ENCODE measurements at regions not wholly inside any gene's neighbourhood (a gene's known extent, or its start where the extent isn't known, plus 50 kb on each side); places are given as distances from the start of the nearest gene placed in this dataset.

DNA sequence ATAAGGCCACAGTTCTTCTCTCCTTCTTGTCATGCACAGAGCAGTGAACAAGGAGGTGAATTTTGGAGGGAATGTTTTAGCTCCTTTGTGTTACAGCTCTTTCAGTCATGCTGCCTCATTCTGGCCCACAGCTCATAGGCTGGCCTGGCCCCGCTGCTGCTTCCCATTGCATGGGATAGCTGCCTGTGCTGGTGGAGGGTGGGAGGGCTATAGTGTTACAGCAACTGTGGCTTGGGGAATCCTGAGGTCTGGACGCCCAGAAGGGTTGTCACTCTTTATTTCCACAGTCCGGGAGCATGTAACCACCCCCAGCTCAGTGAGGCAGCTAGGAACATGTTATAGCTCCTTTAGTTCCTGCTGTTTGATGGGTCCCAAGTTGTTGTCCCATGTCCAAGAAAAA is 210.3 kb downstream of the AMY1C start:
- DNase-seq = no peak
- no peaks in the 10 kb centered on the region for H3K4me1 ChIP-seq (ENCODE audit: control insufficient read depth in 3 of 3, insufficient read depth in 2 of 3, low read depth in 1 of 3, low read length in 2 of 3)
- H3K9me3 ChIP-seq (ENCODE audit: control insufficient read depth in 2 of 2, insufficient read depth in 1 of 2, low read depth in 1 of 2, low read length in 1 of 2) = peaks cover 0 to 18% of the 10 kb centered on the region in 2 donors
- 70 to 84% (median 78%) methylated on average over 3 of the region's 3 CpGs for WGBS, 3 donors
- H3K4me3 ChIP-seq (ENCODE audit: low read depth in 1 of 3, low read length in 3 of 3) = no peak overlapping the region
- H3K36me3 ChIP-seq (ENCODE audit: control insufficient read depth in 3 of 3, insufficient read depth in 2 of 3, low read depth in 1 of 3, low read length in 3 of 3) = no peaks in the 10 kb centered on the region
- no peaks in the 10 kb centered on the region for H3K27me3 ChIP-seq (ENCODE audit: control insufficient read depth in 3 of 3, insufficient read depth in 3 of 3, low read length in 3 of 3)
- FAIRE-seq = no peak
- no peak overlapping the region for H3K27ac ChIP-seq (ENCODE audit: low read depth in 1 of 3, low read length in 2 of 3)

DNA sequence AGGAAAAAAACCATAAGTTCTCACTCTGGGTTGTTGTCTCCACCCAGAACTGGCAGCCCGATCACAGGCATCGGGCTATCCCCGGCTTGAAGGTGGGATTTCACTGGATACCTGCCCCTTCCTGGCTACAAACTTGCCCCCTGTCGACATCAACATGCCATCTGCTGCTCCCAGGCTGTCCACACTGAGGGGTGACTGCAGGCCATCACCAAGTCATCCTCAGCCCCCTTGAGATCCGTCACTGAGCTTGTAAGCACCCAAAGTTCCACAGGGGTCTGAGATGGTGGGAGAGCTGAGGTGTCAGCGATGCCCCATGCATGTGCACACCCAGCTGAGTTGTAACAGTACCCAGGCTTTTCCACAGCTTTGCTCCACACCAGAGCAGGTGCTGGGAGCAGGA is 211.0 kb downstream of the AMY1C start:
- H3K4me3 ChIP-seq (ENCODE audit: low read depth in 1 of 3, low read length in 3 of 3) = no peak overlapping the region
- no peak overlapping the region for H3K27ac ChIP-seq (ENCODE audit: low read depth in 1 of 3, low read length in 2 of 3)
- H3K27me3 ChIP-seq (ENCODE audit: control insufficient read depth in 3 of 3, insufficient read depth in 3 of 3, low read length in 3 of 3) = no peaks in the 10 kb centered on the region
- 68 to 78% (median 76%) methylated on average over 6 of the region's 6 CpGs for WGBS, 3 donors
- peaks cover 0 to 18% of the 10 kb centered on the region in 2 donors for H3K9me3 ChIP-seq (ENCODE audit: control insufficient read depth in 2 of 2, insufficient read depth in 1 of 2, low read depth in 1 of 2, low read length in 1 of 2)
- no peak for DNase-seq
- FAIRE-seq = no peak
- no peaks in the 10 kb centered on the region for H3K4me1 ChIP-seq (ENCODE audit: control insufficient read depth in 3 of 3, insufficient read depth in 2 of 3, low read depth in 1 of 3, low read length in 2 of 3)
- H3K36me3 ChIP-seq (ENCODE audit: control insufficient read depth in 3 of 3, insufficient read depth in 2 of 3, low read depth in 1 of 3, low read length in 3 of 3) = no peaks in the 10 kb centered on the region

DNA sequence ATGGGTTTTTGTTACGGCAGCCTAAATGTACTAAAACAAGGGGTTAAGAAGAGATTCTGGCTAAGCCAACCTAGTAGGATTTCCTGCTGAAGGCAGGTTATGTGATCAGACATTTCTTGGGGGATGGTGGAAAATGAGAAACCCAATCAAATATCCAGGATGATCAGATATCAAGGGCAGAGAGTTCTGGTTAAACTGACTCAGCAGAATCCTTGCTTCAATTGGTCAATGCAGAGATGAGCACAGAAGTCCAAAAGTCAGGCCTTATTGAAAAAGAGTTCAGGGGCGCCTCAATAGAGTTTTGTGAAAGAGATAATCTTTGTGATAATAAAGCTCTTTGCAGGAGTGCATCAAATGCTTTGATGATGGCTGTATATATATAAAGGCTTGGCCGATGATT is 237.1 kb downstream of the AMY1C start:
- no peaks in the 10 kb centered on the region for H3K9me3 ChIP-seq (ENCODE audit: control insufficient read depth in 2 of 2, insufficient read depth in 1 of 2, low read depth in 1 of 2, low read length in 1 of 2)
- no peak overlapping the region for H3K27ac ChIP-seq (ENCODE audit: low read depth in 1 of 3, low read length in 2 of 3)
- 83 to 88% (median 87%) methylated on average over 3 of the region's 3 CpGs for WGBS, 3 donors
- H3K27me3 ChIP-seq (ENCODE audit: control insufficient read depth in 3 of 3, insufficient read depth in 3 of 3, low read length in 3 of 3) = no peaks in the 10 kb centered on the region
- H3K4me3 ChIP-seq (ENCODE audit: low read depth in 1 of 3, low read length in 3 of 3) = no peak overlapping the region
- DNase-seq (no peak), FAIRE-seq (no peak)
- H3K4me1 ChIP-seq (ENCODE audit: control insufficient read depth in 3 of 3, insufficient read depth in 2 of 3, low read depth in 1 of 3, low read length in 2 of 3) = no peaks in the 10 kb centered on the region
- H3K36me3 ChIP-seq (ENCODE audit: control insufficient read depth in 3 of 3, insufficient read depth in 2 of 3, low read depth in 1 of 3, low read length in 3 of 3) = no peaks in the 10 kb centered on the region

DNA sequence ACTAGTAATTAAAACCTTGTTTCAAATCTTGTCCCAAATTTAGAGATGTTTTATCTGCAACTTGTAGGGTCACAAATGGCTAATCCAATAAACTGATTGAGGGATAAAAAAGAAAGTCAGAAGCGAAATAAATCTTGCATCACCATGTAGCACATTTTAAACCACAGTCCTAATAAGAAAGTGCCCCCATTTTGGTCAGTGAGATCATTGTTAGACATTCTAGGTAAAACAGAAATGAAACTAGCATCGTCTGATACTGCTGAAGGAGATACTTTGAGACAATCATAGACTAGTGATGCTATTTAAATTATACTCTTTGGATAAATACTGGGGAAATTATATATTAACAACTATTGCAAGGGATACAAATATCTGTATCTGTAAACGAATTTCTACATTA is 247.9 kb downstream of the AMY1C start:
- H3K27ac ChIP-seq (ENCODE audit: low read depth in 1 of 3, low read length in 2 of 3) = no peak overlapping the region
- WGBS, 3 donors = 26 to 43% (median 31%) methylated on average over 3 of the region's 3 CpGs

DNA sequence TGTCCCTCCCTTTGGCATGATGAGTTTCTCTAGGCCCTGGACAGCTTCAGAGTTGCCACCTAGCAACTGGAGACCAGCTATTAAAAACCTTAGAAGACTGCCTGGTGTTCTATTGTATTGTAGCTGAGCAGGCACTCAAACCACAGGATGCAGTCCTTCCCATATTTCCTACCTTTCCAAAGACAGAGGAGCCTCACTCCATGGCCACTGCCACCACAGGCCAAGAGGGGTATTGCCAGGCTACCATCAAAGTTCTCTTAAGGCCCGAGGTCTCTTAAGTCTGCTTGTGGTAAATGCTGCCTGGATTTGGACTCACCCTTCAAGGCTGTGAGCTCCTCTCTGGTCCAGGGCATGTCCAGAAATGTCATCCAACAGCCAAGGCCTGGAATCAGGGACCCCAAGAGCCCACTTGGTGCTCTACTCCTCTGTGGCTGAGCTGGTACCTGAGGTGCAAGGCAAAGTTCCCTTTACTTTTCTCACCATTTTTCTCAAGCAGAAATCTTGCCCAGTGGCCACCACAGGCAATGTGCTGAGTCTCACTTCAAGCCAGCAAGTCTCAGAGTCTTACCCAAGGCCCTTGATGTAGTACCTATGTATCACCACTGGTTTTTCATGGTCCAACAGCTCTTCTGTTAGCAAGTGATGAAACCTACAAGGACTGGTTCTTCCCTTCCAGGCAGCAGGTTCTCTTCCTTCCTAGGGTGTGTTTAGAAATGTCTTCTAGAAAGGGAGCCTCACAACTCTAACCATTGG is 269.4 kb downstream of the AMY1C start:
- Histone ChIP-seq H3K9me3 (ENCODE audit: control insufficient read depth in 2 of 2, insufficient read depth in 1 of 2, low read depth in 1 of 2, low read length in 1 of 2) (peaks cover 2 to 5% of the 10 kb centered on the region in 2 donors), H3K36me3 (ENCODE audit: control insufficient read depth in 3 of 3, insufficient read depth in 2 of 3, low read depth in 1 of 3, low read length in 3 of 3) (no peaks in the 10 kb centered on the region), H3K27me3 (ENCODE audit: control insufficient read depth in 3 of 3, insufficient read depth in 3 of 3, low read length in 3 of 3) (no peaks in the 10 kb centered on the region), H3K4me3 (ENCODE audit: low read depth in 1 of 3, low read length in 3 of 3) (no peak overlapping the region), H3K4me1 (ENCODE audit: control insufficient read depth in 3 of 3, insufficient read depth in 2 of 3, low read depth in 1 of 3, low read length in 2 of 3) (no peaks in the 10 kb centered on the region), H3K27ac (ENCODE audit: low read depth in 1 of 3, low read length in 2 of 3) (no peak overlapping the region)
- 82 to 93% (median 87%) methylated on average over 1 of the region's 1 CpG for WGBS, 3 donors
- FAIRE-seq (no peak), DNase-seq (no peak)

More for the DNA sequence above, 247.9 kb downstream of the AMY1C start:
- no peaks in the 10 kb centered on the region for H3K27me3 ChIP-seq (ENCODE audit: control insufficient read depth in 3 of 3, insufficient read depth in 3 of 3, low read length in 3 of 3)
- no peaks in the 10 kb centered on the region for H3K36me3 ChIP-seq (ENCODE audit: control insufficient read depth in 3 of 3, insufficient read depth in 2 of 3, low read depth in 1 of 3, low read length in 3 of 3)
- no peaks in the 10 kb centered on the region for H3K4me1 ChIP-seq (ENCODE audit: control insufficient read depth in 3 of 3, insufficient read depth in 2 of 3, low read depth in 1 of 3, low read length in 2 of 3)
- no peaks in the 10 kb centered on the region for H3K9me3 ChIP-seq (ENCODE audit: control insufficient read depth in 2 of 2, insufficient read depth in 1 of 2, low read depth in 1 of 2, low read length in 1 of 2)
- FAIRE-seq (no peak), DNase-seq (no peak)
- H3K4me3 ChIP-seq (ENCODE audit: low read depth in 1 of 3, low read length in 3 of 3) = no peak overlapping the region

DNA sequence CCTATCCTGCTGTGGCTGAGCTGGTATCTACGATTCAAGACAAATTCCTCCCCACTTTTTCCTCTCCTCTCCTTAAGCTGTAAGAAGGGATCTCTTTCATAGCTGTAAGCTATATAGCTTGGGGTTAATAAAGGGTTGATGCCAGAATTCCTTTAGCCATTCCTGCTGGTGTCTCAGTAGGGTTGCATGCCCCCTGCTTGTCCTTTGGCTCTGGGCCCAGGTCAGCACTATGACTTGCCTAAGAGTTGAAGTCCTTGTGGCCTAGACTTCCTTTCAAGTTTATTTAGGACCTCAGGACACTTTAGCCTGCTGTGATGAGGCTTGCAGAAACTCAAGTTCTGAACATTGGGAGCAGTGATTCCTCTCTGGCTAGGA is 270.0 kb downstream of the AMY1C start:
- Histone ChIP-seq H3K27ac (ENCODE audit: low read depth in 1 of 3, low read length in 2 of 3) (no peak overlapping the region), H3K27me3 (ENCODE audit: control insufficient read depth in 3 of 3, insufficient read depth in 3 of 3, low read length in 3 of 3) (no peaks in the 10 kb centered on the region), H3K4me3 (ENCODE audit: low read depth in 1 of 3, low read length in 3 of 3) (no peak overlapping the region), H3K36me3 (ENCODE audit: control insufficient read depth in 3 of 3, insufficient read depth in 2 of 3, low read depth in 1 of 3, low read length in 3 of 3) (no peaks in the 10 kb centered on the region), H3K9me3 (ENCODE audit: control insufficient read depth in 2 of 2, insufficient read depth in 1 of 2, low read depth in 1 of 2, low read length in 1 of 2) (peaks cover 2 to 5% of the 10 kb centered on the region in 2 donors), H3K4me1 (ENCODE audit: control insufficient read depth in 3 of 3, insufficient read depth in 2 of 3, low read depth in 1 of 3, low read length in 2 of 3) (no peaks in the 10 kb centered on the region)
- WGBS, 3 donors = 37 to 93% (median 82%) methylated on average over 1 of the region's 1 CpG
- no peak for DNase-seq
- FAIRE-seq = no peak

DNA sequence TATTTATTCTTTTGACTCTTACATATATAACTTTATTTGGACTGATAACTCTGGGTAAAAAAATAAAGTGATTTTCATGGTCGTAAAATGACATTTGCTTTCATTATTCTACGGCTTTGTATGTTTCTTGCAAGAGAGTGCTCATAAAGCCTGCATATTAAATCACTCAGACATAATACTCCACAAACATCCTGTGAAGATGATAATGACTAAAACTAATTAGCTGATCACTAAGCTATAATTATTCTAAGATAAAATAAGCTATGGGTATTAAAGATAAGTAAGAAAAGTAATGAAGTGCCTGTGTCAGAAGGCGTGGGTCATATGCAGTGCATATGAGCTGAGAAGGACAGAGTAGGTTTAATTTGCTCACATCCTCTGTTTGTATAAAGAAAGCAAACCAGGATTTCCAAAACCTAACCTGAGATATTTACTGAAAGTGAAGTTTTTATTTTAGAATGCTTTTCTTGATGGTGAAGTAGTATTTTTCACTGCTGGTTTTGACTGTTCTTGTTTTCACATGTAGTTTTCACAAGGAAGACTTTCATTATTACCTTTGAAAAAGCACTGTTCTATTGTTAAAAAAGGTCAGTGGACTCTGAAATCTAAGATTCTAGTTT is 278.8 kb downstream of the AMY1C start:
- 68 to 70% (median 69%) methylated on average over 3 of the region's 3 CpGs for WGBS, 3 donors
- Histone ChIP-seq H3K36me3 (ENCODE audit: control insufficient read depth in 3 of 3, insufficient read depth in 2 of 3, low read depth in 1 of 3, low read length in 3 of 3) (no peaks in the 10 kb centered on the region), H3K27ac (ENCODE audit: low read depth in 1 of 3, low read length in 2 of 3) (no peak overlapping the region), H3K4me3 (ENCODE audit: low read depth in 1 of 3, low read length in 3 of 3) (no peak overlapping the region), H3K27me3 (ENCODE audit: control insufficient read depth in 3 of 3, insufficient read depth in 3 of 3, low read length in 3 of 3) (no peaks in the 10 kb centered on the region), H3K9me3 (ENCODE audit: control insufficient read depth in 2 of 2, insufficient read depth in 1 of 2, low read depth in 1 of 2, low read length in 1 of 2) (no peaks in the 10 kb centered on the region), H3K4me1 (ENCODE audit: control insufficient read depth in 3 of 3, insufficient read depth in 2 of 3, low read depth in 1 of 3, low read length in 2 of 3) (no peaks in the 10 kb centered on the region)
- DNase-seq (no peak), FAIRE-seq (no peak)

DNA sequence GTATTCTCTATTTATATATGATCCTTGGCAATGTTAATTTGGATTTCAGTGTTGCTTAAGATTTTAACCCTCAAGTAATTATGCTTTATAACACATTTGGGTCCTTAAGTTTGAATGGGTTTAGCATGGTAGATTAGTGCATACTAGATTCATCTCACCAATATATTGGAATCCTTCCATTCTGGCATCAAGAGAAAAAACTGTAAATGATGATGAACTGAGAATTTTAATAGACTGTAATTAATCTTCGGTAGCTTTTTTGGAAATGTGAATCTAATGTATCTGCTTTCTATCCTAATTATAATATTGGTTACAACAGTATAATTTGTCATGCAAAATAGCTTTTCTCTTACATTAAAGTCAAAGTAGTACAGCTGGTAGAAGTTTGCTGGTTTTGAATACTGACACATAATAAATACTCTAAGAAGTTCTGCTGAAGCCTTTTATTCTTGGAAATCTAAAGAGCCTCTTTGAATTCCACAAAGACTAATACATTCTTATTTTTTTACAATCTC is 279.8 kb downstream of the AMY1C start:
- DNase-seq (no peak), FAIRE-seq (no peak)
- Histone ChIP-seq H3K4me1 (ENCODE audit: control insufficient read depth in 3 of 3, insufficient read depth in 2 of 3, low read depth in 1 of 3, low read length in 2 of 3) (no peaks in the 10 kb centered on the region), H3K27ac (ENCODE audit: low read depth in 1 of 3, low read length in 2 of 3) (no peak overlapping the region), H3K27me3 (ENCODE audit: control insufficient read depth in 3 of 3, insufficient read depth in 3 of 3, low read length in 3 of 3) (no peaks in the 10 kb centered on the region), H3K9me3 (ENCODE audit: control insufficient read depth in 2 of 2, insufficient read depth in 1 of 2, low read depth in 1 of 2, low read length in 1 of 2) (no peaks in the 10 kb centered on the region), H3K4me3 (ENCODE audit: low read depth in 1 of 3, low read length in 3 of 3) (no peak overlapping the region), H3K36me3 (ENCODE audit: control insufficient read depth in 3 of 3, insufficient read depth in 2 of 3, low read depth in 1 of 3, low read length in 3 of 3) (no peaks in the 10 kb centered on the region)
- 83 to 93% (median 90%) methylated on average over 1 of the region's 1 CpG for WGBS, 3 donors
